ENCODE measurements at regions not wholly inside any gene's neighbourhood (a gene's known extent, or its start where the extent isn't known, plus 50 kb on each side); places are given as distances from the start of the nearest gene placed in this dataset.
"Not testable (repeated sequence)": the region's sequence is repeated elsewhere in the genome, so short reads cannot be mapped to it uniquely, and the experiment has no call there.

DNA sequence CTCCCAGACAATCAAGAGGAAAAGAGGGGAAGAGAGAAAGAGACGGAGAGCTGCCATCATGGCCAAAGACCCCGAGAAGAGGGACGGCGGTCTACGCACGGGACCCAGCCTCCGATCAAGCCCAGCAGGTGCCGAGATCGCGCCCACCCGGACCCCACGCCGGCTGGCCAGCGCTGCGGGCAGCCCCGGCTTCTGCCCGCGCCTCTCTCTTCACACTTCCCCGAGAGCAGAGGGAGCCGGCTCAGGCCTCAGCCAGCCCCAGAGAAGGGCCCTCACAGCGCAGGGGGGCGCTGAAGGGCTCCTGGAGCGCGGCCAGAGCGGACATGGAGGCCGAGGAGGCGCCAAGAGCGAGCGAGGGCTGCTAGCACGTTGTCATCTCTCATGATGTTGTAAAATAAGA lies 613.7 kb downstream of the TUBA3C start:
- TF ChIP-seq EP300 (IDR thresholded peaks at IDR 0.05): not testable (repeated sequence)
- TF ChIP-seq, protein P1, sequence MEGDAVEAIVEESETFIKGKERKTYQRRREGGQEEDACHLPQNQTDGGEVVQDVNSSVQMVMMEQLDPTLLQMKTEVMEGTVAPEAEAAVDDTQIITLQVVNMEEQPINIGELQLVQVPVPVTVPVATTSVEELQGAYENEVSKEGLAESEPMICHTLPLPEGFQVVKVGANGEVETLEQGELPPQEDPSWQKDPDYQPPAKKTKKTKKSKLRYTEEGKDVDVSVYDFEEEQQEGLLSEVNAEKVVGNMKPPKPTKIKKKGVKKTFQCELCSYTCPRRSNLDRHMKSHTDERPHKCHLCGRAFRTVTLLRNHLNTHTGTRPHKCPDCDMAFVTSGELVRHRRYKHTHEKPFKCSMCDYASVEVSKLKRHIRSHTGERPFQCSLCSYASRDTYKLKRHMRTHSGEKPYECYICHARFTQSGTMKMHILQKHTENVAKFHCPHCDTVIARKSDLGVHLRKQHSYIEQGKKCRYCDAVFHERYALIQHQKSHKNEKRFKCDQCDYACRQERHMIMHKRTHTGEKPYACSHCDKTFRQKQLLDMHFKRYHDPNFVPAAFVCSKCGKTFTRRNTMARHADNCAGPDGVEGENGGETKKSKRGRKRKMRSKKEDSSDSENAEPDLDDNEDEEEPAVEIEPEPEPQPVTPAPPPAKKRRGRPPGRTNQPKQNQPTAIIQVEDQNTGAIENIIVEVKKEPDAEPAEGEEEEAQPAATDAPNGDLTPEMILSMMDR (IDR thresholded peaks at IDR 0.05): not testable (repeated sequence)
